Panc1 (cell line): ENCODE measurements at regions not wholly inside any gene's neighbourhood (a gene's known extent, or its start where the extent isn't known, plus 50 kb on each side); places are given as distances from the start of the nearest gene placed in this dataset.

ENCODE experiments used
- CTCF ChIP-seq: fragments of 450-650 bp; IDR thresholded peaks from 2 replicates; pipeline ENCODE4 v1.5.1; 2017; ENCODE audit warnings: mild to moderate bottlenecking
- POLR2AphosphoS5 ChIP-seq: IDR thresholded peaks from 2 replicates; pipeline ENCODE4 v1.6.1; 2012; ENCODE audit warnings: mild to moderate bottlenecking, low read depth, low read length, moderate library complexity
- TCF7L2 ChIP-seq: IDR thresholded peaks from 2 replicates; pipeline ENCODE4 v1.6.1; 2011; ENCODE audit warnings: mild to moderate bottlenecking, low read depth, low read length, inconsistent platforms
- TF ChIP-seq, protein P1 (sequence below), 2 experiments: IDR thresholded peaks; 2 replicates each; pipeline ENCODE4 v1.6.1; 2011 to 2012; ENCODE audit warnings: low read depth in 2 of 2, control low read depth in 1 of 2, low read length in 1 of 2, mild to moderate bottlenecking in 1 of 2, moderate library complexity in 1 of 2; ENCODE audit not compliant: insufficient read depth in 1 of 2

- TF ChIP-seq CTCF: no peak
- TF ChIP-seq, protein P1, sequence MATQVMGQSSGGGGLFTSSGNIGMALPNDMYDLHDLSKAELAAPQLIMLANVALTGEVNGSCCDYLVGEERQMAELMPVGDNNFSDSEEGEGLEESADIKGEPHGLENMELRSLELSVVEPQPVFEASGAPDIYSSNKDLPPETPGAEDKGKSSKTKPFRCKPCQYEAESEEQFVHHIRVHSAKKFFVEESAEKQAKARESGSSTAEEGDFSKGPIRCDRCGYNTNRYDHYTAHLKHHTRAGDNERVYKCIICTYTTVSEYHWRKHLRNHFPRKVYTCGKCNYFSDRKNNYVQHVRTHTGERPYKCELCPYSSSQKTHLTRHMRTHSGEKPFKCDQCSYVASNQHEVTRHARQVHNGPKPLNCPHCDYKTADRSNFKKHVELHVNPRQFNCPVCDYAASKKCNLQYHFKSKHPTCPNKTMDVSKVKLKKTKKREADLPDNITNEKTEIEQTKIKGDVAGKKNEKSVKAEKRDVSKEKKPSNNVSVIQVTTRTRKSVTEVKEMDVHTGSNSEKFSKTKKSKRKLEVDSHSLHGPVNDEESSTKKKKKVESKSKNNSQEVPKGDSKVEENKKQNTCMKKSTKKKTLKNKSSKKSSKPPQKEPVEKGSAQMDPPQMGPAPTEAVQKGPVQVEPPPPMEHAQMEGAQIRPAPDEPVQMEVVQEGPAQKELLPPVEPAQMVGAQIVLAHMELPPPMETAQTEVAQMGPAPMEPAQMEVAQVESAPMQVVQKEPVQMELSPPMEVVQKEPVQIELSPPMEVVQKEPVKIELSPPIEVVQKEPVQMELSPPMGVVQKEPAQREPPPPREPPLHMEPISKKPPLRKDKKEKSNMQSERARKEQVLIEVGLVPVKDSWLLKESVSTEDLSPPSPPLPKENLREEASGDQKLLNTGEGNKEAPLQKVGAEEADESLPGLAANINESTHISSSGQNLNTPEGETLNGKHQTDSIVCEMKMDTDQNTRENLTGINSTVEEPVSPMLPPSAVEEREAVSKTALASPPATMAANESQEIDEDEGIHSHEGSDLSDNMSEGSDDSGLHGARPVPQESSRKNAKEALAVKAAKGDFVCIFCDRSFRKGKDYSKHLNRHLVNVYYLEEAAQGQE (IDR thresholded peaks at IDR 0.05; ENCODE audit: insufficient read depth in 1 of 2, low read depth in 2 of 2, low read length in 1 of 2): no peak
- TF ChIP-seq POLR2AphosphoS5: no peak
- no peak for TF ChIP-seq TCF7L2
Observed at GRCh38 chr4:138710297-138710696, 305.3 kb upstream of the NOCT start.
